Gastrocnemius medialis (tissue), 4 donors: ENCODE measurements at regions not wholly inside any gene's neighbourhood (a gene's known extent, or its start where the extent isn't known, plus 50 kb on each side); places are given as distances from the start of the nearest gene placed in this dataset.

Experiments
- CTCF ChIP-seq, 5 experiments: fragments of 450-650 bp in 3 of 5; fragments of 200-600 bp in 2 of 5; sonication (generic) in 2 of 5; IDR thresholded peaks in 4 of 5; conservative IDR thresholded peaks in 1 of 5; 1 replicate in 4 of 5; 2 replicates in 1 of 5; pipeline ENCODE4 v1.5.1; 2016 to 2019; ENCODE audit warnings: antibody characterized with exemption in 5 of 5, mild to moderate bottlenecking in 3 of 5, moderate library complexity in 3 of 5
- POLR2A ChIP-seq, 2 donors: fragments of 450-650 bp; IDR thresholded peaks; one replicate each; pipeline ENCODE4 v1.6.1; 2017; ENCODE audit warnings: antibody characterized with exemption in 2 of 2, mild to moderate bottlenecking in 2 of 2, moderate library complexity in 2 of 2

GRCh38 chr5:51712201-51712600 is 329.0 kb downstream of the ISL1 start:
- TF ChIP-seq POLR2A (IDR thresholded peaks at IDR 0.05) (no peak), CTCF (IDR thresholded peaks at IDR 0.05 in 4 of 5, conservative IDR thresholded peaks at IDR 0.05 in 1 of 5) (no peak)
